Peyer's patch (tissue), 4 donors: ENCODE measurements at regions not wholly inside any gene's neighbourhood (a gene's known extent, or its start where the extent isn't known, plus 50 kb on each side); places are given as distances from the start of the nearest gene placed in this dataset.

Experiments
- POLR2A ChIP-seq, 2 donors: fragments of 450-650 bp; IDR thresholded peaks; one replicate each; pipeline ENCODE4 v1.5.1; 2017; ENCODE audit warnings: antibody characterized with exemption in 2 of 2, mild to moderate bottlenecking in 2 of 2, moderate library complexity in 2 of 2
- TF ChIP-seq, protein P1 (sequence below), 6 experiments: fragments of 450-650 bp in 4 of 6; fragments of 200-600 bp in 2 of 6; sonication (generic) in 1 of 6; IDR thresholded peaks; one replicate each; pipeline ENCODE4 v1.5.1; 2017 to 2019; ENCODE audit warnings: antibody characterized with exemption in 6 of 6, mild to moderate bottlenecking in 3 of 6, moderate library complexity in 1 of 6

DNA sequence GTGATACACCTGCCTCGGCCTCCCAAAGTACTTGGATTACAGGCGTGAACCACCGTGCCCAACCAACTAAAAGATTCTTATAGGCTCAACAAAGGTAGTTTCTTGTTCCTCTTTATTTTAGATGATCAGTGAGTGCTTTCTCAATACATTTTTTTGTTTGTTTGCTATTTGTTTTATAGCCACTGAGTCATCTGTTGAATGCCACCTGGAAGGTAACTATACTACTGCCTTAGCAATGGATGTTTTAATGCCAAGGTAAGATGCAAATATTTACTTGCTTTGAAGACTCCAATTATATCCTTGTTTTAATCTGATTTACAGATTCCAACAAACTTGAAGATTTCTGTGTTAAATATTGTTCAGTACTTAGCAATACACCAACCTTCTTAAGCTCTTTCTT lies 2807.4 kb upstream of the PCDH20 start:
- no peak for TF ChIP-seq POLR2A (IDR thresholded peaks at IDR 0.05)
- TF ChIP-seq, protein P1, sequence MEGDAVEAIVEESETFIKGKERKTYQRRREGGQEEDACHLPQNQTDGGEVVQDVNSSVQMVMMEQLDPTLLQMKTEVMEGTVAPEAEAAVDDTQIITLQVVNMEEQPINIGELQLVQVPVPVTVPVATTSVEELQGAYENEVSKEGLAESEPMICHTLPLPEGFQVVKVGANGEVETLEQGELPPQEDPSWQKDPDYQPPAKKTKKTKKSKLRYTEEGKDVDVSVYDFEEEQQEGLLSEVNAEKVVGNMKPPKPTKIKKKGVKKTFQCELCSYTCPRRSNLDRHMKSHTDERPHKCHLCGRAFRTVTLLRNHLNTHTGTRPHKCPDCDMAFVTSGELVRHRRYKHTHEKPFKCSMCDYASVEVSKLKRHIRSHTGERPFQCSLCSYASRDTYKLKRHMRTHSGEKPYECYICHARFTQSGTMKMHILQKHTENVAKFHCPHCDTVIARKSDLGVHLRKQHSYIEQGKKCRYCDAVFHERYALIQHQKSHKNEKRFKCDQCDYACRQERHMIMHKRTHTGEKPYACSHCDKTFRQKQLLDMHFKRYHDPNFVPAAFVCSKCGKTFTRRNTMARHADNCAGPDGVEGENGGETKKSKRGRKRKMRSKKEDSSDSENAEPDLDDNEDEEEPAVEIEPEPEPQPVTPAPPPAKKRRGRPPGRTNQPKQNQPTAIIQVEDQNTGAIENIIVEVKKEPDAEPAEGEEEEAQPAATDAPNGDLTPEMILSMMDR (IDR thresholded peaks at IDR 0.05): no peak
